H1 (cell line): ENCODE measurements at regions not wholly inside any gene's neighbourhood (a gene's known extent, or its start where the extent isn't known, plus 50 kb on each side); places are given as distances from the start of the nearest gene placed in this dataset.

Experiments
- CTCF ChIA-PET: fragments of 300-600 bp; sonication (Branson Sonifier 250); formaldehyde crosslinking; loops from one replicate; lab custom pipeline; 2021; ENCODE audit not compliant: partially characterized antibody; lab: Charles Lee
- POLR2A ChIA-PET: fragments of 300-600 bp; sonication (Branson Sonifier 250); formaldehyde crosslinking; loops from one replicate; lab custom pipeline; 2021; ENCODE audit warnings: inconsistent platforms; ENCODE audit not compliant: partially characterized antibody; lab: Charles Lee
- DNase-seq, 2 experiments: peaks; one replicate each; pipeline versions ENCODE4 v3.0.0 to v3.0.0-alpha.2; 2010 to 2022; ENCODE audit warnings: low spot score in 2 of 2, low read depth in 1 of 2, mixed read lengths in 1 of 2
- FAIRE-seq: peaks from 2 replicates; lab custom pipeline; 2011; peaks lifted over from hg19 to GRCh38; lab: Jason Lieb, UNC
- H2AFZ ChIP-seq: 2 replicates; pipeline ENCODE4 v1.8.1; 2012; ENCODE audit warnings: low read length, inconsistent platforms
- H2AK5ac ChIP-seq: 2 replicates; pipeline ENCODE4 v1.6.1; 2013; ENCODE audit warnings: low read depth, low read length
- H2BK120ac ChIP-seq: replicated peaks from 2 replicates; pipeline ENCODE3; 2013; ENCODE audit warnings: low read depth, low read length, inconsistent platforms
- H2BK12ac ChIP-seq: 2 replicates; pipeline ENCODE4 v1.6.1; 2013; ENCODE audit warnings: low read depth, low read length
- H2BK15ac ChIP-seq: 2 replicates; pipeline ENCODE4 v1.6.1; 2013; ENCODE audit warnings: low read length
- H2BK20ac ChIP-seq: 2 replicates; pipeline ENCODE4 v1.6.1; 2013; ENCODE audit warnings: low read length
- H2BK5ac ChIP-seq: 2 replicates; pipeline ENCODE4 v1.6.1; 2013; ENCODE audit warnings: low read depth, low read length
- H3K14ac ChIP-seq: 2 replicates; pipeline ENCODE4 v1.6.1; 2013; ENCODE audit warnings: inconsistent platforms; ENCODE audit not compliant: insufficient read length
- H3K18ac ChIP-seq: 2 replicates; pipeline ENCODE4 v1.6.1; 2013; ENCODE audit warnings: low read length; ENCODE audit errors: extremely low read depth
- H3K23ac ChIP-seq: 2 replicates; pipeline ENCODE4 v1.6.1; 2013; ENCODE audit warnings: inconsistent platforms; ENCODE audit not compliant: insufficient read length
- H3K23me2 ChIP-seq: 2 replicates; pipeline ENCODE4 v1.6.1; 2013; ENCODE audit warnings: low read depth, low read length
- H3K27ac ChIP-seq: 2 replicates; pipeline ENCODE4 v1.6.1; 2011; ENCODE audit warnings: low read depth, low read length, inconsistent platforms
- H3K27me3 ChIP-seq, 4 experiments: replicated peaks in 1 of 4; 1 replicate in 1 of 4; 2 replicates in 3 of 4; pipeline versions ENCODE4 v1.6.1 to v1.8.1; 2011 to 2013; ENCODE audit warnings: low read length in 3 of 4, mild to moderate bottlenecking in 3 of 4, inconsistent platforms in 2 of 4, mixed read lengths in 2 of 4, moderate library complexity in 1 of 4; ENCODE audit not compliant: control insufficient read depth in 3 of 4, insufficient read depth in 3 of 4; ENCODE audit errors: extremely low read depth in 1 of 4
- H3K36me3 ChIP-seq, 4 experiments: 2 replicates each; pipeline versions ENCODE4 v1.6.1 to v1.8.1; 2011 to 2013; ENCODE audit warnings: mild to moderate bottlenecking in 4 of 4, low read length in 3 of 4, moderate library complexity in 2 of 4, control low read depth in 1 of 4, inconsistent platforms in 1 of 4; ENCODE audit not compliant: insufficient read depth in 4 of 4, control insufficient read depth in 2 of 4
- H3K4ac ChIP-seq: replicated peaks from 2 replicates; pipeline ENCODE3; 2013; ENCODE audit warnings: low read length, low read depth, mixed read lengths, inconsistent platforms; ENCODE audit not compliant: insufficient read length
- H3K4me1 ChIP-seq, 4 experiments: replicated peaks in 1 of 4; 1 replicate in 1 of 4; 2 replicates in 3 of 4; pipeline versions ENCODE4 v1.6.1 to v1.8.1; 2011 to 2013; ENCODE audit warnings: low read length in 3 of 4, inconsistent platforms in 2 of 4, mixed read lengths in 1 of 4; ENCODE audit not compliant: insufficient read depth in 4 of 4, control insufficient read depth in 3 of 4
- H3K4me2 ChIP-seq, 2 experiments: 2 replicates each; pipeline versions ENCODE4 v1.6.1 to v1.8.1; 2011 to 2013; ENCODE audit warnings: low read depth in 2 of 2, low read length in 2 of 2, control low read depth in 1 of 2, inconsistent platforms in 1 of 2, mild to moderate bottlenecking in 1 of 2; ENCODE audit not compliant: insufficient read depth in 1 of 2
- H3K4me3 ChIP-seq, 4 experiments: fragments of 200-600, 300-600 bp in 1 of 4; sonication (generic), shearing (Covaris generic), sonication (Bioruptor Twin) in 1 of 4; 2 replicates each; pipeline versions ENCODE4 v1.5.1 to v1.8.1; 2011 to 2016; ENCODE audit warnings: low read length in 4 of 4, low read depth in 3 of 4, control low read depth in 2 of 4, inconsistent platforms in 2 of 4, mild to moderate bottlenecking in 2 of 4, mixed read lengths in 1 of 4, moderate library complexity in 1 of 4; ENCODE audit not compliant: insufficient read depth in 2 of 4; ENCODE audit errors: extremely low read depth in 1 of 4
- H3K56ac ChIP-seq: replicated peaks from 2 replicates; pipeline ENCODE3; 2013; ENCODE audit warnings: low read depth, mild to moderate bottlenecking, mixed read lengths, low read length, inconsistent platforms; ENCODE audit not compliant: insufficient read length
- H3K79me1 ChIP-seq: 2 replicates; pipeline ENCODE4 v1.6.1; 2013; ENCODE audit warnings: low read depth, low read length, control low read depth
- H3K79me2 ChIP-seq, 2 experiments: 2 replicates each; pipeline versions ENCODE4 v1.6.1 to v1.8.1; 2012 to 2013; ENCODE audit warnings: low read length in 2 of 2, mild to moderate bottlenecking in 2 of 2, inconsistent platforms in 1 of 2; ENCODE audit not compliant: insufficient read depth in 2 of 2, control insufficient read depth in 1 of 2
- H3K9ac ChIP-seq, 4 experiments: replicated peaks in 1 of 4; 1 replicate in 1 of 4; 2 replicates in 3 of 4; pipeline versions ENCODE4 v1.6.1 to v1.8.1; 2011 to 2013; ENCODE audit warnings: low read depth in 3 of 4, low read length in 3 of 4, control low read depth in 2 of 4, mild to moderate bottlenecking in 2 of 4, moderate library complexity in 2 of 4, inconsistent platforms in 1 of 4; ENCODE audit errors: extremely low read depth in 1 of 4
- H3K9me3 ChIP-seq, 2 experiments: 2 replicates each; pipeline versions ENCODE4 v1.6.1 to v1.8.1; 2012 to 2013; ENCODE audit warnings: mild to moderate bottlenecking in 2 of 2, moderate library complexity in 2 of 2, control low read depth in 1 of 2, inconsistent platforms in 1 of 2, low read depth in 1 of 2, low read length in 1 of 2, mixed read lengths in 1 of 2; ENCODE audit not compliant: insufficient read depth in 2 of 2
- H4K20me1 ChIP-seq, 2 experiments: replicated peaks in 1 of 2; 2 replicates each; pipeline versions ENCODE3 to v1.8.1; 2011 to 2013; ENCODE audit warnings: inconsistent platforms in 2 of 2, low read length in 2 of 2, mild to moderate bottlenecking in 1 of 2; ENCODE audit not compliant: insufficient read depth in 2 of 2, control insufficient read depth in 1 of 2
- H4K5ac ChIP-seq: 2 replicates; pipeline ENCODE4 v1.6.1; 2013; ENCODE audit warnings: low read length, low read depth, mixed read lengths, inconsistent platforms; ENCODE audit not compliant: insufficient read length
- H4K8ac ChIP-seq: 2 replicates; pipeline ENCODE4 v1.8.0; 2013; ENCODE audit warnings: mild to moderate bottlenecking, moderate library complexity, low read length, inconsistent platforms; ENCODE audit not compliant: insufficient read depth; ENCODE audit errors: extremely low read depth
- H4K91ac ChIP-seq: replicated peaks from 2 replicates; pipeline ENCODE3; 2013; ENCODE audit warnings: low read length, mixed read lengths, inconsistent platforms; ENCODE audit not compliant: insufficient read length
- RNF2 ChIP-seq: fragments of 200-900, 300-1000 bp; sonication (generic); IDR thresholded peaks from 2 replicates; pipeline ENCODE4 v1.7.1; 2016; ENCODE audit warnings: borderline replicate concordance, low read depth, mild to moderate bottlenecking, antibody characterized with exemption, low read length; ENCODE audit not compliant: poor library complexity, severe bottlenecking; ENCODE audit errors: missing control alignments

DNA sequence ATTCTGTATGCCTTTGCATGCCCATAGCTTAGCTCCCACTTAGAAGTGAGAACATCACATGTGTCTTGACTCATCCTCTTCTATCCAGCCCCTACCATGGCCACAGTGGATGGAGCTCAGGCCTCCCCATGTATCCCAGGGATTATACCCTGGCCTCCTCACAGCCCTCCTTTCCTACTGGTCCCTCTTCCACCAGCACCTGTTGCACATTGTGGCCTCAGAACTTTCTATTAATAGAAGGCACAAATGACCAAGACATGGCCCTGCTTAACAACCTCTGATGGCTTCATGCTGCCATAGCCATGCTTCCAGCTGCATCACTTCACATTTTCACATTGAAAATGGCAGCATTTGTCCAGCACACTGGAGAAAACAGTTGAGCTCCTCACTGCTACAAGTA is 315.4 kb downstream of the CDK5RAP2 start:
- H2BK12ac ChIP-seq: no peak overlapping the region
- no peak overlapping the region for H3K27ac ChIP-seq
- H3K56ac ChIP-seq: no peak overlapping the region
- CTCF ChIA-PET: no interaction called here
- H4K8ac ChIP-seq: no peak overlapping the region
- H3K79me1 ChIP-seq: no peaks in the 10 kb centered on the region
- no peak overlapping the region for H4K5ac ChIP-seq
- no peak overlapping the region for H2BK15ac ChIP-seq
- H3K79me2 ChIP-seq: no peaks in the 10 kb centered on the region
- no peak overlapping the region for H2AK5ac ChIP-seq
- no peak overlapping the region for H3K9ac ChIP-seq
- no peak overlapping the region for H3K4ac ChIP-seq
- no peaks in the 10 kb centered on the region for H4K20me1 ChIP-seq
- no peaks in the 10 kb centered on the region; the same call in 1 of the 2 replicates for H3K23me2 ChIP-seq
- H4K91ac ChIP-seq: no peak overlapping the region
- no peaks in the 10 kb centered on the region for H3K36me3 ChIP-seq
- H2BK20ac ChIP-seq: no peak overlapping the region
- H3K27me3 ChIP-seq: no peaks in the 10 kb centered on the region
- peaks cover 0 to 2% (median 0%) of the 10 kb centered on the region in 4 experiments; a peak in 1 of 7 replicates for H3K4me1 ChIP-seq
- no peak overlapping the region for H2AFZ ChIP-seq
- no peak overlapping the region for H3K4me3 ChIP-seq
- DNase-seq: no peak
- H3K14ac ChIP-seq: no peak overlapping the region
- POLR2A ChIA-PET: no interaction called here
- no peak overlapping the region for H2BK5ac ChIP-seq
- no peak for FAIRE-seq
- H3K9me3 ChIP-seq: no peaks in the 10 kb centered on the region
- H3K23ac ChIP-seq: no peak overlapping the region
- H2BK120ac ChIP-seq: no peak overlapping the region
- H3K4me2 ChIP-seq: no peak overlapping the region
- H3K18ac ChIP-seq: no peak overlapping the region
- TF ChIP-seq RNF2: no peak
